Sigmoid colon (tissue), 6 donors: ENCODE measurements at regions not wholly inside any gene's neighbourhood (a gene's known extent, or its start where the extent isn't known, plus 50 kb on each side); places are given as distances from the start of the nearest gene placed in this dataset.

ENCODE experiments used
- DNase-seq: peaks from one replicate; pipeline ENCODE4 v3.0.0-alpha.2; 2019
- H3K27ac ChIP-seq, 4 donors: fragments of 200-600 bp; sonication (generic); one replicate each; pipeline ENCODE4 v1.5.1; 2016 to 2019; ENCODE audit warnings: mild to moderate bottlenecking in 1 of 4
- H3K27me3 ChIP-seq, 3 donors: fragments of 200-600 bp; sonication (generic); one replicate each; pipeline ENCODE4 v1.5.1; 2019; ENCODE audit warnings: mild to moderate bottlenecking in 1 of 3
- H3K36me3 ChIP-seq, 4 donors: fragments of 200-600 bp; sonication (generic); one replicate each; pipeline ENCODE4 v1.5.1; 2016 to 2019
- H3K4me1 ChIP-seq, 4 donors: fragments of 200-600 bp; sonication (generic); one replicate each; pipeline ENCODE4 v1.5.1; 2017 to 2019
- H3K4me3 ChIP-seq, 4 donors: fragments of 200-600 bp; sonication (generic); one replicate each; pipeline ENCODE4 v1.5.1; 2017 to 2019; ENCODE audit warnings: mild to moderate bottlenecking in 2 of 4, moderate library complexity in 1 of 4
- H3K9me3 ChIP-seq, 4 donors: fragments of 200-600 bp in 3 of 4; sonication (generic) in 3 of 4; one replicate each; pipeline versions ENCODE4 v1.5.1 to v1.6.1; 2013 to 2019
- EP300 ChIP-seq, 4 donors: sonication (generic); formaldehyde crosslinking; IDR thresholded peaks; one replicate each; pipeline ENCODE4 v1.6.1; 2017; ENCODE audit warnings: antibody characterized with exemption in 4 of 4
- POLR2A ChIP-seq, 2 donors: fragments of 450-650 bp; IDR thresholded peaks; one replicate each; pipeline ENCODE4 v1.6.1; 2016; ENCODE audit warnings: antibody characterized with exemption in 2 of 2, mild to moderate bottlenecking in 2 of 2, moderate library complexity in 2 of 2
- POLR2AphosphoS5 ChIP-seq, 4 donors: sonication (generic); formaldehyde crosslinking; IDR thresholded peaks; one replicate each; pipeline ENCODE4 v1.6.1; 2017; ENCODE audit warnings: antibody characterized with exemption in 4 of 4
- WGBS, 2 donors: extraction: QIAGEN DNeasy Blood & Tissue Kit; methylation state at CpG; one replicate each; pipeline ENCODE4 v1.1.7; 2013; 5-methylcytosine and 5-hydroxymethylcytosine counted together
- intact Hi-C: fragments of 100-400 bp; cut with DNase I; formaldehyde crosslinking; loops from one replicate; pipeline ENCODE4 v1.15.1; 2023
- TF ChIP-seq, protein P1 (sequence below), 4 experiments: fragments of 450-650 bp in 3 of 4; fragments of 200-600 bp in 1 of 4; IDR thresholded peaks; one replicate each; pipeline ENCODE4 v1.5.1; 2016 to 2019; ENCODE audit warnings: antibody characterized with exemption in 4 of 4, mild to moderate bottlenecking in 3 of 4, moderate library complexity in 2 of 4
- donor health status: healthy with polysubstance abuse.
- donor health status: healthy.

DNA sequence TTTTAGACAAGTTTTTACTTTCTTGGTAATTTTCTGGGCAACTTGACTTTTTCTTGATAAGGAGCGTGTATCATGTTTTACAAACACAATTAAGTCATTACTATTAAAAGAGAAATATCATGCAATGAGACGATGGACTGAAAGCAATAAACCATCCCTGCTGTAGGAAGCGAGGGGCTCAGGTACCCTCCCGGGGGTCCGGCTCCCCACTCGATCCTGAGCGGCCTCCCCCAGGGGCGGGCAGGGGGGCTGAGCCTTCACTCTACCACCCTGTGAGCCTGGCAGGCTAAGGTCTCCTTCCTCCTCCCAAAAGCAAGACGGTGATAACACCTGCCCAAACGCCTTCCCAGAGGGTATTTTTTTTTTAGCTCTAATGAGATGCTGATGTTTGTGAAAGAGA lies 51.8 kb upstream of the ADGRA1 start:
- no peak for DNase-seq
- Histone ChIP-seq H3K27me3 (peaks cover 0 to 33% (median 27%) of the 10 kb centered on the region in 3 donors), H3K9me3 (no peaks in the 10 kb centered on the region), H3K36me3 (no peaks in the 10 kb centered on the region), H3K4me1 (no peaks in the 10 kb centered on the region), H3K4me3 (no peak overlapping the region), H3K27ac (no peak overlapping the region)
- no peak for TF ChIP-seq POLR2AphosphoS5 (IDR thresholded peaks at IDR 0.05)
- TF ChIP-seq, protein P1, sequence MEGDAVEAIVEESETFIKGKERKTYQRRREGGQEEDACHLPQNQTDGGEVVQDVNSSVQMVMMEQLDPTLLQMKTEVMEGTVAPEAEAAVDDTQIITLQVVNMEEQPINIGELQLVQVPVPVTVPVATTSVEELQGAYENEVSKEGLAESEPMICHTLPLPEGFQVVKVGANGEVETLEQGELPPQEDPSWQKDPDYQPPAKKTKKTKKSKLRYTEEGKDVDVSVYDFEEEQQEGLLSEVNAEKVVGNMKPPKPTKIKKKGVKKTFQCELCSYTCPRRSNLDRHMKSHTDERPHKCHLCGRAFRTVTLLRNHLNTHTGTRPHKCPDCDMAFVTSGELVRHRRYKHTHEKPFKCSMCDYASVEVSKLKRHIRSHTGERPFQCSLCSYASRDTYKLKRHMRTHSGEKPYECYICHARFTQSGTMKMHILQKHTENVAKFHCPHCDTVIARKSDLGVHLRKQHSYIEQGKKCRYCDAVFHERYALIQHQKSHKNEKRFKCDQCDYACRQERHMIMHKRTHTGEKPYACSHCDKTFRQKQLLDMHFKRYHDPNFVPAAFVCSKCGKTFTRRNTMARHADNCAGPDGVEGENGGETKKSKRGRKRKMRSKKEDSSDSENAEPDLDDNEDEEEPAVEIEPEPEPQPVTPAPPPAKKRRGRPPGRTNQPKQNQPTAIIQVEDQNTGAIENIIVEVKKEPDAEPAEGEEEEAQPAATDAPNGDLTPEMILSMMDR (IDR thresholded peaks at IDR 0.05): no peak
- no peak for TF ChIP-seq EP300 (IDR thresholded peaks at IDR 0.05)
- TF ChIP-seq POLR2A (IDR thresholded peaks at IDR 0.05): no peak
- intact Hi-C loops: no loop called here
- WGBS, 2 donors: 28 to 44% methylated on average over 10 of the region's 10 CpGs

DNA sequence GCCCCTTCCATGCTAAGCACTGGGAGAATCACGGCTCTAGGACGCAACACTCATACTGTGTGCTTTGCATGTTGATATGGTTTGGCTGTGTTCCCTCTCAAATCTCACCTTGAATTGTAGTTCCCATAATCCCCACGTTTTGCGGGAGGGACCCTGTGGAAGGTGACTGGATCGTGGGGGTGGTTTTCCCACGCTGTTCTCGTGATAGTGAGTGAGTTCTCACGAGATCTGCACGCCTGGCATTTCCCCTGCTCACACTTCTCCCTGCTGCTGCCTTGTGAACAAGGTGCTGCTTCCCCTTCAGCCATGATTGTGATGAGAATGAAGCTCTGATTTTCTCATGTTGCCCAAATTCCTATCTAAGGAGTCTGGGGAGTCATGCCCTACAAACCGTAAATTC lies 53.0 kb upstream of the ADGRA1 start:
- TF ChIP-seq POLR2A (IDR thresholded peaks at IDR 0.05) (no peak), POLR2AphosphoS5 (IDR thresholded peaks at IDR 0.05) (no peak), EP300 (IDR thresholded peaks at IDR 0.05) (no peak)
- TF ChIP-seq, protein P1 (IDR thresholded peaks at IDR 0.05): no peak
- Histone ChIP-seq H3K27ac (no peak overlapping the region), H3K4me3 (no peak overlapping the region), H3K4me1 (no peaks in the 10 kb centered on the region), H3K9me3 (no peaks in the 10 kb centered on the region), H3K27me3 (peaks cover 0 to 28% (median 15%) of the 10 kb centered on the region in 3 donors), H3K36me3 (no peaks in the 10 kb centered on the region)
- 55 to 59% methylated on average over 10 of the region's 10 CpGs for WGBS, 2 donors
- intact Hi-C loops: no loop called here
- no peak for DNase-seq

DNA sequence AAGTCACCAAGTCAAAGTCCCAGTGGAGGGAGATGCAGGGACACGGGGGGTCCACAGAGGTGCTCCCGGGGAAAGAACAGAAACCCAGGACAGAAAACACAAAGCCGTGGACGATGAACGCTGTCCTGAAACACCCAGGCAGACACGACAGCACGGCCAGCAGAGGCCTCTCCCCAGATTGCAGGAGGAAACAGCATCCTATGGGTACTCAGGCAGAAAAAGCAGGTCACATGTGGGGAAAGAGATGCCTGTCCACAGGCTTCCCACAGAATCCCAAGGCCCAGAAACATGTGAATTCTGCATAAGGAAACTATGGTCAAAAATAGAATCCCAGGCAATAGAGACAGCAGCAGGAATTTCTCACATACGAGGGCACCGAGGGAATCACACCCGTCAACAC lies 53.6 kb upstream of the ADGRA1 start:
- H3K9me3 ChIP-seq: no peaks in the 10 kb centered on the region
- no peaks in the 10 kb centered on the region for H3K36me3 ChIP-seq
- H3K4me1 ChIP-seq: no peaks in the 10 kb centered on the region
- TF ChIP-seq POLR2AphosphoS5 (IDR thresholded peaks at IDR 0.05): no peak
- no peak for TF ChIP-seq EP300 (IDR thresholded peaks at IDR 0.05)
- TF ChIP-seq, protein P1 (IDR thresholded peaks at IDR 0.05): no peak
- TF ChIP-seq POLR2A (IDR thresholded peaks at IDR 0.05): no peak
- no peak overlapping the region for H3K4me3 ChIP-seq
- peaks cover 0 to 23% (median 9%) of the 10 kb centered on the region in 3 donors for H3K27me3 ChIP-seq
- intact Hi-C loops: no loop called here
- no peak for DNase-seq
- 78 to 86% methylated on average over 10 of the region's 10 CpGs for WGBS, 2 donors
- H3K27ac ChIP-seq: no peak overlapping the region

DNA sequence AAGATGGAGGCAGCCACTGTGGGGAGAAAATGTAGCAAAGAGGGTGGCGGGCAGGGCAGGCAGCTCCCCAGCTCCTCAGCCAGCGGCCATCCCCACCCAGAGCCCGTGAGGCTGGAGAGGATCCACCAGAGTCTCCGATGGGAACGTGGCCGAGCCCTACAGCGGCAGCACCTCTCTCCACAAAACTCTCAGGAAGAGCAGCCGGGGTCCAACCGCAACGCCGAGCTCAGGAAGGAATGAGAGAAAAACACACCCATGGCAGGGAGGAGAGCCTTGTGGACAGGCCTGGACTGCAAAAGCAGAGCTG lies 54.0 kb upstream of the ADGRA1 start:
- H3K9me3 ChIP-seq: no peaks in the 10 kb centered on the region
- H3K27me3 ChIP-seq: peaks cover 0 to 23% (median 6%) of the 10 kb centered on the region in 3 donors
- intact Hi-C loops: no loop called here
- H3K27ac ChIP-seq: no peak overlapping the region
- DNase-seq: no peak
- no peak for TF ChIP-seq POLR2AphosphoS5 (IDR thresholded peaks at IDR 0.05)
- TF ChIP-seq, protein P1 (IDR thresholded peaks at IDR 0.05): no peak
- TF ChIP-seq POLR2A (IDR thresholded peaks at IDR 0.05): no peak
- TF ChIP-seq EP300 (IDR thresholded peaks at IDR 0.05): no peak
- H3K36me3 ChIP-seq: no peaks in the 10 kb centered on the region
- 87 to 89% methylated on average over 11 of the region's 11 CpGs for WGBS, 2 donors
- H3K4me3 ChIP-seq: no peak overlapping the region
- H3K4me1 ChIP-seq: no peaks in the 10 kb centered on the region

DNA sequence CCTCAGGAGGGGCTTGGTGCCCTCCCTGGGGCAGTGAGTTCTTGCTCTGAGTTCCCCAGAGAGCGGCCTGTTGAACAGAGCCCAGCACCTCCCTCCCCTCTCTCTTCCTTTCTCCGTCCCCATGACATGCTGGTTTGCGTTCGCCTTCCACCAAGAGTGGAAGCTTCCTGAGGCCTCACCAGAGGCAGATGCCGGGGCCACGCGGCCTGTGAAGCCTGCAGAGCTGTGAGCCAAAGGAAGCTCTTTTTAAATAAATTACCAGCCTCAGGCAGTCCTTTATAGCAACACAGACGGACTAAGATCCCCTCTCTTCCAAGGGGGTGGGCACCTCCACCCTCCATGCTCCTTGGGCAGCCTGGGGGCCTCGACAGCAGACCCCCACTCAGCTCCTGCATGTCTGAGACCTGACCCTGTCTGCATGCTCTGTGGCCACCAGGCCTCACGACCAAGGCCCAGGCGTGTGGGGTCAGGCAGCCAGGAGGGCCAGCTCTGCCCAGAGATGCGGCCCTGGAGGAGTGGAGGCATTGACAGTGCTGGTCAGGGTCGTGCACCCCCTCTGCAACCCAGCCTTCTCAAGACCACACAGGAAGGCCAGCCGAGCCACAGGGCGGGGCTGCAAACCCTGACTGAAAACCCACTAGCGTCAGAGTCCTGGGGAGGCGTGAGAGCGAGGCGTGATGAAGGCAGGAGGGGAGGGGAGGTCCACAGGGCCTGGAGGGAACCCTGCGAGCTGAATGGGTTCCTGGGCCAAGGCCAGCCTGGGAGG lies 54.6 kb upstream of the ADGRA1 start:
- no peak for DNase-seq
- no peaks in the 10 kb centered on the region for H3K9me3 ChIP-seq
- H3K4me1 ChIP-seq: no peaks in the 10 kb centered on the region
- no peak overlapping the region for H3K4me3 ChIP-seq
- intact Hi-C loops: no loop called here
- peaks cover 0 to 21% (median 6%) of the 10 kb centered on the region in 3 donors for H3K27me3 ChIP-seq
- no peak for TF ChIP-seq POLR2A (IDR thresholded peaks at IDR 0.05)
- TF ChIP-seq, protein P1 (IDR thresholded peaks at IDR 0.05): no peak
- no peak for TF ChIP-seq POLR2AphosphoS5 (IDR thresholded peaks at IDR 0.05)
- no peak for TF ChIP-seq EP300 (IDR thresholded peaks at IDR 0.05)
- no peaks in the 10 kb centered on the region for H3K36me3 ChIP-seq
- 78% methylated on average over 20 of the region's 20 CpGs for WGBS, 2 donors
- H3K27ac ChIP-seq: no peak overlapping the region
